Epidermal melanocyte (primary cell): ENCODE measurements at regions not wholly inside any gene's neighbourhood (a gene's known extent, or its start where the extent isn't known, plus 50 kb on each side); places are given as distances from the start of the nearest gene placed in this dataset.

Experiments
- DNase-seq: peaks from one replicate; pipeline ENCODE4 v3.0.0; 2011; ENCODE audit warnings: low spot score; ENCODE audit not compliant: insufficient read length

GRCh38 chr10:79005126-79005810 is 63.5 kb upstream of the ZMIZ1 start:
- DNase-seq = no peak

- no peak for DNase-seq
Measured at GRCh38 chr10:79007018-79007417, 61.7 kb upstream of the ZMIZ1 start.

- no peak for DNase-seq
Measured at GRCh38 chr10:79007421-79008319, 61.1 kb upstream of the ZMIZ1 start.

GRCh38 chr10:79009145-79009544 is 59.6 kb upstream of the ZMIZ1 start:
- no peak for DNase-seq

GRCh38 chr10:79012567-79012966 is 56.2 kb upstream of the ZMIZ1 start:
- no peak for DNase-seq

GRCh38 chr10:79013406-79013987 is 55.3 kb upstream of the ZMIZ1 start:
- no peak for DNase-seq

GRCh38 chr10:79014796-79015195 is 54.0 kb upstream of the ZMIZ1 start:
- DNase-seq = no peak

GRCh38 chr10:79017882-79018520 is 50.8 kb upstream of the ZMIZ1 start:
- DNase-seq = no peak

- DNase-seq = no peak
Measured at GRCh38 chr10:79018521-79019011, 50.2 kb upstream of the ZMIZ1 start.
